ENCODE measurements at regions not wholly inside any gene's neighbourhood (a gene's known extent, or its start where the extent isn't known, plus 50 kb on each side); places are given as distances from the start of the nearest gene placed in this dataset.

GRCh38 chr1:869499-870244 lies 54.1 kb upstream of the SAMD11 start:
- Histone ChIP-seq H3K9ac (peak overlapping the region in 7 of 11 experiments; percentile 24 to 54 (median 42); a peak in 7 of 22 replicates), H3K4me3 (peak overlapping the region in 9 of 10 experiments; percentile 7 to 63 (median 41); a peak in 14 of 20 replicates), H3K27ac (peak overlapping the region in 8 of 11 experiments; percentile 37 to 61 (median 48); a peak in 11 of 22 replicates), H3K4me1 (peaks cover 9 to 46% (median 34%) of the 10 kb centered on the region in 10 experiments; a peak in 19 of 20 replicates), H3K36me3 (no peaks in the 10 kb centered on the region), H3K4me2 (peak overlapping the region; percentile 68 to 88 (median 83)), H3K9me3 (replicated peaks in 1 of 11) (no peaks in the 10 kb centered on the region), H4K20me1 (no peaks in the 10 kb centered on the region; a peak in 1 of 22 replicates), H3K27me3 (no peaks in the 10 kb centered on the region)
- TF ChIP-seq Cebpa-rat (IDR thresholded peaks at IDR 0.05), result no peak
